ENCODE measurements at regions not wholly inside any gene's neighbourhood (a gene's known extent, or its start where the extent isn't known, plus 50 kb on each side); places are given as distances from the start of the nearest gene placed in this dataset.

GRCh38 chr1:102083192-102083591 is 86.5 kb upstream of the OLFM3 start:
- in situ Hi-C loops (cut with HindIII; ENCODE audit: low sequenced_read_pairs) = no loop called here

GRCh38 chr1:102074874-102075273 is 78.1 kb upstream of the OLFM3 start:
- in situ Hi-C loops (cut with HindIII; ENCODE audit: low sequenced_read_pairs) = no loop called here

GRCh38 chr1:102071451-102071850 is 74.7 kb upstream of the OLFM3 start:
- in situ Hi-C loops (cut with HindIII; ENCODE audit: low sequenced_read_pairs) = no loop called here

DNA sequence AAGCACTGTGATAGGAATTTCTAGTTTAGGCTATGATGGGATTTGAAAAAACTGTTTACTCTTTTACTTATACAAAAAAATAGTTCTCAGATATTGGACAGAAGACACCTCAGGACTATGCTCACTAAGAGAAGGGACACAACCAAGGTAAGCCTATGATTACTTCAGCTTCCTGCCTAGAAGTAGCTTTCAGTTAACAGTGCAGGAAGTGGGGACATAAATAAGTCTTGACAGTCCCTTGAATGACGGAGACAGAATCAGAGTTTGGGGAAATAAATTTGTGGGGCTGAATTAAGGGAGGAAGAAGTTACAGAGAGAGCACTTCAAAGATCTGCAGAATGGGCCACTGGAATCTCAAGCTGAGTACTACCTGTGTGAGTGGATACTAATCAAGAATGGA is 53.8 kb upstream of the OLFM3 start:
- in situ Hi-C loops (cut with HindIII; ENCODE audit: low sequenced_read_pairs) = loop anchor here (5.0 kb wide), 1 partner anchor 58 kb away; no protein-coding TSS in a partner anchor

- in situ Hi-C loops (cut with HindIII; ENCODE audit: low sequenced_read_pairs) = no loop called here
These were observed 51.0 kb upstream of the OLFM3 start for GRCh38 chr1:102047724-102048123.
